ENCODE measurements at regions not wholly inside any gene's neighbourhood (a gene's known extent, or its start where the extent isn't known, plus 50 kb on each side); places are given as distances from the start of the nearest gene placed in this dataset.
"Not testable (repeated sequence)": the region's sequence is repeated elsewhere in the genome, so short reads cannot be mapped to it uniquely, and the experiment has no call there.

DNA sequence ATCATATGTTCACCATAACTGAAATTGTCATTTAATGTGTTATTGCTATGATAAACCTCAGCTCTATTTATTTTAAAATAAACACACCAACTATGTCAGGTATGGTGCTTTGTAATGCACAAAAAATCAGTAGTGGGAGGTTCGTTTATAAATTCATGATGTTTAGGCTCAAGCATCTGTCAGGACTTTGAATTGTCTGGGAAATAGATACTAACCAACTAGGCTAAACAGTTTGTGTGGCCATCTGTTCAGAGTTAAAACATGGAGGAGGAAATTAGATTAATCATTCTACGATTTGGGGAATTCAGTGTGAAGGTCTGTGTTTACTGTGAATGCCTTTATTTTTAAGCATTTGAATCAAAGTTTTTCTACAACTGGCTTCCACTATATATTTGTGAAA, 212.6 kb upstream of the FZD8 start:
- Histone ChIP-seq H3K9me3 (ENCODE audit: control insufficient read depth, insufficient read depth, low read length) (no peaks in the 10 kb centered on the region), H3K4me1 (ENCODE audit: insufficient read depth, low read length) (no peaks in the 10 kb centered on the region), H3K9ac (ENCODE audit: low read depth, low read length) (no peak overlapping the region), H3K36me3 (ENCODE audit: insufficient read depth, low read length) (no peaks in the 10 kb centered on the region)

- Histone ChIP-seq H3K4me1 (ENCODE audit: insufficient read depth, low read length) (no peaks in the 10 kb centered on the region), H3K36me3 (ENCODE audit: insufficient read depth, low read length) (no peaks in the 10 kb centered on the region), H3K9ac (ENCODE audit: low read depth, low read length) (no peak overlapping the region), H3K9me3 (ENCODE audit: control insufficient read depth, insufficient read depth, low read length) (no peaks in the 10 kb centered on the region)
These were observed 210.6 kb upstream of the FZD8 start for GRCh38 chr10:35852721-35853120.

- no peaks in the 10 kb centered on the region for H3K4me1 ChIP-seq (ENCODE audit: insufficient read depth, low read length)
- no peak overlapping the region for H3K9ac ChIP-seq (ENCODE audit: low read depth, low read length)
- H3K36me3 ChIP-seq (ENCODE audit: insufficient read depth, low read length), result no peaks in the 10 kb centered on the region
- H3K9me3 ChIP-seq (ENCODE audit: control insufficient read depth, insufficient read depth, low read length), result no peaks in the 10 kb centered on the region
These were observed 206.3 kb upstream of the FZD8 start for GRCh38 chr10:35848412-35848811.

DNA sequence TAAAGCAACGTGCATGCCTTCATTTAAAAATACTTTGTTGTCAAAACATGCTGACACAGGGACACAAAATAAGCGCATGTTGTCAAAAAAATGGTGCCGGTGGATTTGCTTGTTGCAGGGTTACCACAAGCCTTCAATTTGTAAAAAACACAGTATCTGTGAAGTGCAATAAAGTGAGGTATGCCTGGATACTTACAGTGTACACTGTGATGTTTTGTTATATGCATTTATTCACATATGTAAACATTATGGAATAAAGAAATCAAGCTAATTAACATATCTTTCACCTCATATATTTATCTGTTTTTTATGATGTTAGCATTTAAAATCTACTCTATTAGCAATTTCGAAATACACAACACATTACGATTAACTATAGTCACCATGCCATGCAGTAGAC, 202.6 kb upstream of the FZD8 start:
- no peaks in the 10 kb centered on the region; the same call in 1 of the 2 replicates for H3K9me3 ChIP-seq (ENCODE audit: control insufficient read depth, insufficient read depth, low read length)
- H3K36me3 ChIP-seq (ENCODE audit: insufficient read depth, low read length), result no peaks in the 10 kb centered on the region
- H3K9ac ChIP-seq (ENCODE audit: low read depth, low read length), result no peak overlapping the region
- H3K4me1 ChIP-seq (ENCODE audit: insufficient read depth, low read length), result no peaks in the 10 kb centered on the region

GRCh38 chr10:35843524-35844181, 201.6 kb upstream of the FZD8 start:
- Histone ChIP-seq H3K36me3 (ENCODE audit: insufficient read depth, low read length) (no peaks in the 10 kb centered on the region), H3K9me3 (ENCODE audit: control insufficient read depth, insufficient read depth, low read length) (no peaks in the 10 kb centered on the region; the same call in 1 of the 2 replicates), H3K4me1 (ENCODE audit: insufficient read depth, low read length) (no peaks in the 10 kb centered on the region), H3K9ac (ENCODE audit: low read depth, low read length) (no peak overlapping the region)

- no peaks in the 10 kb centered on the region for H3K36me3 ChIP-seq (ENCODE audit: insufficient read depth, low read length)
- no peak overlapping the region for H3K9ac ChIP-seq (ENCODE audit: low read depth, low read length)
- peaks cover 7% of the 10 kb centered on the region for H3K4me1 ChIP-seq (ENCODE audit: insufficient read depth, low read length)
- H3K9me3 ChIP-seq (ENCODE audit: control insufficient read depth, insufficient read depth, low read length), result no peaks in the 10 kb centered on the region; the same call in none of the 2 replicates
These were observed 196.0 kb upstream of the FZD8 start for GRCh38 chr10:35838054-35838453.

DNA sequence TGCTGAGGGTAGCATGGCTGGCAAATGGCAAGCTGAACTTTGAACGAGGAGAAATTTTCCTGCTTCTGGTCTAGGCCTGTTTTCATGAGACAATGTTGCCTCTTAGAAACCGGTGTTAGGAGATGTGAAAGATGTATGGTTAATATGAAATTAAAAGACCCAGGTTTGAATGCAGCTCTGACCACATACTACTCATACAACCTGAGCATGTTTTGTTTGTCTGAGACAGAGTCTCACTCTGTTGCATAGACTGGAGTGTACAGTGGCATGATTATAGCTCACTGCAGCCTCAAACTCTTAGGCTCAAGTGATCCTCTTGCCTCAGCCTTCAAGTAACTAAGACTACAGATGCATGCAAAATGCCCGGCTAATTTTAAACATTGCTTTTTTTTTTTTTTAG, 193.4 kb upstream of the FZD8 start:
- H3K9me3 ChIP-seq (ENCODE audit: control insufficient read depth, insufficient read depth, low read length), result no peaks in the 10 kb centered on the region; the same call in none of the 2 replicates
- no peaks in the 10 kb centered on the region for H3K36me3 ChIP-seq (ENCODE audit: insufficient read depth, low read length)
- peaks cover 10% of the 10 kb centered on the region for H3K4me1 ChIP-seq (ENCODE audit: insufficient read depth, low read length)
- no peak overlapping the region for H3K9ac ChIP-seq (ENCODE audit: low read depth, low read length)

GRCh38 chr10:35834877-35835494, 192.9 kb upstream of the FZD8 start:
- H3K9ac ChIP-seq (ENCODE audit: low read depth, low read length), result no peak overlapping the region
- no peaks in the 10 kb centered on the region; the same call in 1 of the 2 replicates for H3K9me3 ChIP-seq (ENCODE audit: control insufficient read depth, insufficient read depth, low read length)
- peaks cover 10% of the 10 kb centered on the region for H3K4me1 ChIP-seq (ENCODE audit: insufficient read depth, low read length)
- H3K36me3 ChIP-seq (ENCODE audit: insufficient read depth, low read length), result no peaks in the 10 kb centered on the region

DNA sequence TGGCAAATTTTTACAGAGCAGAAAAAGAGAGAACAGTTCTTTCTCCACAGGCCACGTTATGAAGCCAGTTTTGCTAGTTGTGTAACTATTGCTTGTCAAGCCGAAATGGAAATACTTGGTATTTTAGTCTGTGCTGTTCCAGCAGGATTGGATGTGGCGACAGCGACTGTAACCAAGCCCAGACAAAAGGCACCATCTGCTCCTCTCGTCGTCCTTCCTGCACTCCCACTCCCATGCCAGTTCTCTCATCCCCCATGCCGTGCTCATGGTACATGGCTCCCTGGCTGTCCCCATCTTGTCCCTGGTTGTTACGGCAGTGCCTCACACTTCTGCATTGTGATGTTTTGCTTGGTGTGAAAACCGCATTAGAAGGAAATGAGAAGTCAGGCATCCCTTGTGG, 185.7 kb upstream of the FZD8 start:
- Histone ChIP-seq H3K9ac (ENCODE audit: low read depth, low read length) (no peak overlapping the region), H3K9me3 (ENCODE audit: control insufficient read depth, insufficient read depth, low read length) (no peaks in the 10 kb centered on the region), H3K4me1 (ENCODE audit: insufficient read depth, low read length) (0 out of 2 replicates have a peak, but pooled peaks cover 4% of the 10 kb centered on the region), H3K36me3 (ENCODE audit: insufficient read depth, low read length) (no peaks in the 10 kb centered on the region)

- no peaks in the 10 kb centered on the region for H3K9me3 ChIP-seq (ENCODE audit: control insufficient read depth, insufficient read depth, low read length)
- H3K36me3 ChIP-seq (ENCODE audit: insufficient read depth, low read length), result no peaks in the 10 kb centered on the region
- no peaks in the 10 kb centered on the region for H3K4me1 ChIP-seq (ENCODE audit: insufficient read depth, low read length)
- no peak overlapping the region for H3K9ac ChIP-seq (ENCODE audit: low read depth, low read length)
These were observed 182.6 kb upstream of the FZD8 start for GRCh38 chr10:35824704-35825103.

GRCh38 chr10:35822316-35822715, 180.2 kb upstream of the FZD8 start:
- Histone ChIP-seq H3K9me3 (ENCODE audit: control insufficient read depth, insufficient read depth, low read length) (no peaks in the 10 kb centered on the region), H3K4me1 (ENCODE audit: insufficient read depth, low read length) (no peaks in the 10 kb centered on the region), H3K36me3 (ENCODE audit: insufficient read depth, low read length) (no peaks in the 10 kb centered on the region), H3K9ac (ENCODE audit: low read depth, low read length) (no peak overlapping the region)

DNA sequence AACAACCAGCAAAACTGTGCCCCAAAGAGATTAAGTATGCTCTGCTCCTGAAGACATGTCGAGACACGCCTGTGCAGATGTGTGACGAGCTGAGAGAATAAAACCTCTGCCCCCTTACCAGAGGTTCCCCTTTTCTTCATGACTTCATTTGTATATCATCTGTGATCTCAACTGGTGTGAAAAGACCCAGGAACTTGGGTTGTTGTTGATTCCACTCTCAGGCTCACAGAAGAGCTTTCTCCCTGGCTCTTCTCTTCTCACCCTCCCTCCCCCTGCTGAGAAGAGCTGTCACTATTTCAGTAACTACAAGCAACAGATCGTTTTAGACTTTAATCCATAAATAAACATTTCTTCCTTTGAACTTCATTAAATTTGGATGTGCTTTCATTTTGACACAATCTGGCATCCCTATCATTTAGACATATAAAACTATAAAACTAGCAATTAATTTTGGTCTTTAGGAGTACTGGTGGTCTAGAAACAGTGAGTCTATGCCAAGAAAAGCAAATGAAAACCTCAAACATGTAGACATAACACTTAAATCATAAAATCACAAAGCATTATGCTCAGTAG, 179.3 kb upstream of the FZD8 start:
- Histone ChIP-seq H3K9me3 (ENCODE audit: control insufficient read depth, insufficient read depth, low read length) (no peaks in the 10 kb centered on the region), H3K4me1 (ENCODE audit: insufficient read depth, low read length) (no peaks in the 10 kb centered on the region), H3K9ac (ENCODE audit: low read depth, low read length) (no peak overlapping the region), H3K36me3 (ENCODE audit: insufficient read depth, low read length) (no peaks in the 10 kb centered on the region)

DNA sequence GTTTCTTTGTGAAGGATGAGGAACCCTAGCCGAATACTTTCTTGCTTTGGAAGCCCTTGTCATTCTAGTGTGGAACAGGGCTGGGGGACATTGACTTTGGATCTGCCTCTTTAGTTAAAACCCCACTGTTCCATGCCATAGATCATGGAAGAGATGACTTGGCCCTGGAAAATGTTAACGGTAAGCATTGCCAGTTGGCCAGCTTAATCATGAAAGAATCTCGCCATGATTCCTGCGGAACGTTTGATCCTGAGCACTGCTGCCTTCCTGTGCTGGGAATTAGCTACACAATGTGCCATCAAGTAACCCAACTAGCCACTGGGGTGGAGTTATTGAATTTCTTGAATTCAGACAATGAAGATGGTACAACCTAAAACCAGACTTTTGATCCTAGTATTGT, 177.6 kb upstream of the FZD8 start:
- H3K9ac ChIP-seq (ENCODE audit: low read depth, low read length), result no peak overlapping the region
- no peaks in the 10 kb centered on the region for H3K36me3 ChIP-seq (ENCODE audit: insufficient read depth, low read length)
- no peaks in the 10 kb centered on the region for H3K4me1 ChIP-seq (ENCODE audit: insufficient read depth, low read length)
- H3K9me3 ChIP-seq (ENCODE audit: control insufficient read depth, insufficient read depth, low read length), result no peaks in the 10 kb centered on the region

GRCh38 chr10:35819011-35819410, 176.9 kb upstream of the FZD8 start:
- H3K9me3 ChIP-seq (ENCODE audit: control insufficient read depth, insufficient read depth, low read length), result no peaks in the 10 kb centered on the region
- H3K9ac ChIP-seq (ENCODE audit: low read depth, low read length), result no peak overlapping the region
- no peaks in the 10 kb centered on the region for H3K4me1 ChIP-seq (ENCODE audit: insufficient read depth, low read length)
- no peaks in the 10 kb centered on the region for H3K36me3 ChIP-seq (ENCODE audit: insufficient read depth, low read length)

GRCh38 chr10:35817109-35817508, 175.0 kb upstream of the FZD8 start:
- H3K36me3 ChIP-seq (ENCODE audit: insufficient read depth, low read length); H3K9me3 ChIP-seq (ENCODE audit: control insufficient read depth, insufficient read depth, low read length); H3K9ac ChIP-seq (ENCODE audit: low read depth, low read length); H3K4me1 ChIP-seq (ENCODE audit: insufficient read depth, low read length): not testable (repeated sequence)
